Lung (tissue), 11 donors: ENCODE measurements at regions not wholly inside any gene's neighbourhood (a gene's known extent, or its start where the extent isn't known, plus 50 kb on each side); places are given as distances from the start of the nearest gene placed in this dataset.
A peak's percentile ranks its signal among the peaks of the same experiment; 100 is the strongest.

Experiments
- ATAC-seq: fragments of 200-7000 bp; cut with Tn5 transposase; one replicate; pipeline ENCODE4 v1.9.1; 2020; ENCODE audit warnings: moderate number of reproducible peaks; ENCODE audit not compliant: insufficient read depth, low FRiP score
- DNase-seq, 3 donors: peaks; one replicate each; pipeline ENCODE4 v3.0.0-alpha.2; 2013 to 2017
- H3K27ac ChIP-seq, 2 donors: one replicate each; pipeline ENCODE4 v1.5.1; 2013; ENCODE audit warnings: mild to moderate bottlenecking in 2 of 2, moderate library complexity in 2 of 2, control low read depth in 1 of 2, inconsistent platforms in 1 of 2, low read depth in 1 of 2, low read length in 1 of 2
- H3K27me3 ChIP-seq, 3 donors: one replicate each; pipeline ENCODE4 v1.5.1; 2013; ENCODE audit warnings: low read length in 2 of 3; ENCODE audit not compliant: control insufficient read depth in 3 of 3, insufficient read depth in 3 of 3
- H3K36me3 ChIP-seq, 4 donors: one replicate each; pipeline ENCODE4 v1.5.1; 2013; ENCODE audit warnings: low read length in 4 of 4, mild to moderate bottlenecking in 1 of 4, moderate library complexity in 1 of 4; ENCODE audit not compliant: control insufficient read depth in 4 of 4, insufficient read depth in 4 of 4
- H3K4me1 ChIP-seq, 5 donors: one replicate each; pipeline ENCODE4 v1.5.1; 2013; ENCODE audit warnings: low read length in 5 of 5, mild to moderate bottlenecking in 2 of 5, moderate library complexity in 1 of 5; ENCODE audit not compliant: control insufficient read depth in 5 of 5, insufficient read depth in 5 of 5
- H3K4me3 ChIP-seq: one replicate; pipeline ENCODE4 v1.5.1; 2013; ENCODE audit warnings: mild to moderate bottlenecking, control low read depth, moderate library complexity
- H3K9ac ChIP-seq, 2 donors: one replicate each; pipeline ENCODE4 v1.5.1; 2013; ENCODE audit warnings: low read length in 2 of 2, control low read depth in 1 of 2; ENCODE audit not compliant: insufficient read depth in 1 of 2
- H3K9me3 ChIP-seq, 4 donors: one replicate each; pipeline ENCODE4 v1.5.1; 2013; ENCODE audit warnings: low read length in 3 of 4, mild to moderate bottlenecking in 1 of 4, moderate library complexity in 1 of 4; ENCODE audit not compliant: control insufficient read depth in 4 of 4, insufficient read depth in 3 of 4
- WGBS, 2 donors: extraction: QIAGEN DNeasy Blood & Tissue Kit; methylation state at CpG; one replicate each; pipeline ENCODE4 v1.1.7; 2013; 5-methylcytosine and 5-hydroxymethylcytosine counted together
- TF ChIP-seq, protein P1 (sequence below): IDR thresholded peaks from 2 replicates; pipeline ENCODE4 v1.5.1; 2012; ENCODE audit warnings: mild to moderate bottlenecking; ENCODE audit errors: control extremely low read depth, extremely low read depth
- donor health status: control.
- donor health status: control.
- donor health status: Bipolar disorder and iron deficiency.
- donor health status: healthy.
- donor health status: DM: yes; HTN: yes; CAD: no.

DNA sequence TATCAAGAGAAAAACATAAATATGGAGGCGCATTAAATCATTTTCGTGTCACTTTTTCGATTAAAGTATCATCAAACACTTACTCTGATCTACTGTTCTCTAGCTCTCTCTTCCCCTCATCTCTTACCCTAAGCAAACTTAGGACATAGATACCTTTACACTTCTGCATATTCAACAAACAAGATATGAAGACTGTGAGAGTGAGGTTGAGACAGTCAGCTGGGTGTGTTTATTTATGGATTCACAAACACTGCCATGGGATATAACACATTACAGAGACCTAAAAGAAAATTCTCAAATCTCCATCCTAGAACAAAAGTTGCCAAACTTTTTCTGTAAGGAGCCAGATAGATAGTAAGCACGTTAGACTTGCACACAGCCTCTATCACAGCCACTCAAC, 85.2 kb upstream of the ZNF385D start:
- TF ChIP-seq, protein P1, sequence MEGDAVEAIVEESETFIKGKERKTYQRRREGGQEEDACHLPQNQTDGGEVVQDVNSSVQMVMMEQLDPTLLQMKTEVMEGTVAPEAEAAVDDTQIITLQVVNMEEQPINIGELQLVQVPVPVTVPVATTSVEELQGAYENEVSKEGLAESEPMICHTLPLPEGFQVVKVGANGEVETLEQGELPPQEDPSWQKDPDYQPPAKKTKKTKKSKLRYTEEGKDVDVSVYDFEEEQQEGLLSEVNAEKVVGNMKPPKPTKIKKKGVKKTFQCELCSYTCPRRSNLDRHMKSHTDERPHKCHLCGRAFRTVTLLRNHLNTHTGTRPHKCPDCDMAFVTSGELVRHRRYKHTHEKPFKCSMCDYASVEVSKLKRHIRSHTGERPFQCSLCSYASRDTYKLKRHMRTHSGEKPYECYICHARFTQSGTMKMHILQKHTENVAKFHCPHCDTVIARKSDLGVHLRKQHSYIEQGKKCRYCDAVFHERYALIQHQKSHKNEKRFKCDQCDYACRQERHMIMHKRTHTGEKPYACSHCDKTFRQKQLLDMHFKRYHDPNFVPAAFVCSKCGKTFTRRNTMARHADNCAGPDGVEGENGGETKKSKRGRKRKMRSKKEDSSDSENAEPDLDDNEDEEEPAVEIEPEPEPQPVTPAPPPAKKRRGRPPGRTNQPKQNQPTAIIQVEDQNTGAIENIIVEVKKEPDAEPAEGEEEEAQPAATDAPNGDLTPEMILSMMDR: no peak
- no peaks in the 10 kb centered on the region for H3K36me3 ChIP-seq
- H3K9me3 ChIP-seq: no peaks in the 10 kb centered on the region
- ATAC-seq (no peak), DNase-seq (peak in 2 of 3 donors; percentile 46 to 51)
- H3K27ac ChIP-seq: no peak overlapping the region
- no peak overlapping the region for H3K9ac ChIP-seq
- no peaks in the 10 kb centered on the region for H3K27me3 ChIP-seq
- no peak overlapping the region for H3K4me3 ChIP-seq
- WGBS, 2 donors: 79 to 85% methylated on average over 4 of the region's 4 CpGs
- H3K4me1 ChIP-seq: peaks cover 0 to 11% (median 0%) of the 10 kb centered on the region in 5 donors

DNA sequence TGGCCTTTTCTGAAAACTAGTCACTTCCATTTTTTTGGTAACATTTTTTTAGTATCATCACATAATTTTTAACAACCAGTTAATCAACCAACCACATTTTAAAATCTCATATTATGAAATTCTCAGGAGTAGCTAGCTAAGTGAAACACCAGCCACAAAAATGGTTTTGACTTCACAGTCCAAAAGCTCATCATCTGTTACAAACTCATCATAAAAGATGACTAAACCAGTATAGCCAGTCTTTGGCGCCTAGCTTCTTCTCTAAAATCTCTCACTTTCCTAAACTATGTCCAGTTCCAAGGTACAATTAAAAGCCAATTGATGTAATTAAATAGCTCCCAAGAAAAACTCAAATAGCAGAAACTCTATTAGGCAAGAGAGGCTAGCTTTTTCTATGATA, 88.2 kb upstream of the ZNF385D start:
- no peak for ATAC-seq
- peak overlapping the region in 1 of 2 donors; percentile 43 for H3K27ac ChIP-seq
- H3K9ac ChIP-seq: no peak overlapping the region
- TF ChIP-seq, protein P1: no peak
- H3K4me3 ChIP-seq: no peak overlapping the region
- peaks cover 0 to 11% (median 0%) of the 10 kb centered on the region in 5 donors for H3K4me1 ChIP-seq
- no peaks in the 10 kb centered on the region for H3K27me3 ChIP-seq
- no peak for DNase-seq
- WGBS, 2 donors: 79 to 82% methylated on average over 1 of the region's 1 CpG
- no peaks in the 10 kb centered on the region for H3K36me3 ChIP-seq
- H3K9me3 ChIP-seq: no peaks in the 10 kb centered on the region

DNA sequence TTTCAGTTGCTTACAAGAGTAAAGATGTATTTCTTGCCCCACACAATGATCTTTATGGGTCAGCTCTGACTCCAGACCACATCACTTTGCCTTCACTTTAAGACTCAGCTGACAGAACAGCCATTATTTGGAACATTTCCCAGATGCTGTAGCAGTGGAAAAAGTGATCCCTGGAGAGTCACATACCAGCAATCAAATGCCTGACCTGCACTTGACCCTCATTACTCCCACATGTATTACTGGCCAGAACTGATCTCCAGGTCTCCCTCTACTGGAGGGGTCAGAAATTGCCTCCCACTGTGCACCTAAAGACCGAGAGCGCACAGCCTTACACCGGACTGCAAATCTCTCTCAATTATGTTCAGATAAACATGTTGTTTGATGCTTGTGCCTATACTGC, 88.6 kb upstream of the ZNF385D start:
- Histone ChIP-seq H3K9ac (no peak overlapping the region), H3K36me3 (no peaks in the 10 kb centered on the region)

More for the DNA sequence above, 88.6 kb upstream of the ZNF385D start:
- no peaks in the 10 kb centered on the region for H3K9me3 ChIP-seq
- TF ChIP-seq, protein P1: no peak
- WGBS, 2 donors: 94 to 96% methylated on average over 3 of the region's 3 CpGs
- peak overlapping the region in 1 of 2 donors; percentile 43 for H3K27ac ChIP-seq
- peaks cover 0 to 11% (median 0%) of the 10 kb centered on the region in 5 donors for H3K4me1 ChIP-seq
- H3K27me3 ChIP-seq: no peaks in the 10 kb centered on the region
- no peak overlapping the region for H3K4me3 ChIP-seq
- ATAC-seq: peak; percentile 32
- peak; percentile 76 to 94 (median 91) for DNase-seq
